Uterus (tissue), 3 donors: ENCODE measurements at regions not wholly inside any gene's neighbourhood (a gene's known extent, or its start where the extent isn't known, plus 50 kb on each side); places are given as distances from the start of the nearest gene placed in this dataset.
"Not testable (repeated sequence)": the region's sequence is repeated elsewhere in the genome, so short reads cannot be mapped to it uniquely, and the experiment has no call there.

Experiments used
- DNase-seq, 2 donors: peaks; one replicate each; pipeline ENCODE4 v3.0.0-alpha.2; 2019 to 2020
- H3K27ac ChIP-seq, 2 donors: fragments of 200-600 bp; sonication (generic); 1 replicate in 1 of 2; 2 replicates in 1 of 2; pipeline ENCODE4 v1.5.1; 2016 to 2018
- H3K27me3 ChIP-seq, 2 donors: fragments of 200-600 bp; sonication (generic); one replicate each; pipeline ENCODE4 v1.5.1; 2018 to 2019; ENCODE audit warnings: control low read depth in 1 of 2
- H3K36me3 ChIP-seq, 2 donors: fragments of 200-600 bp; sonication (generic); one replicate each; pipeline ENCODE4 v1.5.1; 2019; ENCODE audit warnings: control low read depth in 1 of 2
- H3K4me1 ChIP-seq, 2 donors: fragments of 200-600 bp; sonication (generic); one replicate each; pipeline ENCODE4 v1.5.1; 2018 to 2019; ENCODE audit warnings: control low read depth in 1 of 2
- H3K4me3 ChIP-seq, 2 donors: fragments of 200-600 bp; sonication (generic); 1 replicate in 1 of 2; 2 replicates in 1 of 2; pipeline ENCODE4 v1.5.1; 2018 to 2019; ENCODE audit warnings: mild to moderate bottlenecking in 1 of 2
- H3K9me3 ChIP-seq, 2 donors: fragments of 200-600 bp; sonication (generic); one replicate each; pipeline ENCODE4 v1.5.1; 2019; ENCODE audit warnings: control low read depth in 1 of 2
- POLR2A ChIP-seq, 2 donors: fragments of 450-650 bp; IDR thresholded peaks; one replicate each; pipeline ENCODE4 v1.6.1; 2016; ENCODE audit warnings: antibody characterized with exemption in 2 of 2, mild to moderate bottlenecking in 1 of 2, moderate library complexity in 1 of 2
- intact Hi-C: fragments of 100-400 bp; cut with DNase I; formaldehyde crosslinking; loops from one replicate; pipeline ENCODE4 v1.15.1; 2023; ENCODE audit warnings: low total_unique reads
- TF ChIP-seq, protein P1 (sequence below), 4 experiments: fragments of 200-600 bp in 2 of 4; fragments of 450-650 bp in 2 of 4; sonication (generic) in 2 of 4; IDR thresholded peaks; one replicate each; pipeline ENCODE4 v1.5.1; 2016 to 2019; ENCODE audit warnings: antibody characterized with exemption in 4 of 4, mild to moderate bottlenecking in 2 of 4, moderate library complexity in 1 of 4
- donor health status: DM: yes; HTN: yes; CAD: no.

DNA sequence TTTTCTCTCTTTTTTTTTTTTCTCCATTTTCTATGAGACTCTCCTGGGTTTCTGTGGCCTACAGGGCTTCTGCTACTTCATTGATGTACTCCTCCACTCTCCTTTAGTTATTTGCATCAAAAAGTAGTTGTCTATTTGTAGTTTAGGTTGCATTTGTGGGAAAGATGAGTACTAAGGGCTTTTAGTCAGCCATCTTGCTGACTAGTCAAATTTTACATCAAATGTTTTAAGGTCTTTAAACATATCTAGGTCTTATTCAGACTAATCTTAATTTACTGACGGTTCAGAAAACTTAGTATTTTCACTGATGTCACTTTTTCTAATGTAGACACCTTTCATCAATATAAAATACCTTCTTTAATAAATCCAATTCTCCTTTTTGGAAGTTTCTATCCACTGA lies 871.0 kb downstream of the PLOD2 start:
- no peak overlapping the region for H3K4me3 ChIP-seq
- no peak overlapping the region for H3K27ac ChIP-seq
- H3K4me1 ChIP-seq = no peaks in the 10 kb centered on the region
- H3K36me3 ChIP-seq = no peaks in the 10 kb centered on the region
- intact Hi-C loops = no loop called here
- no peaks in the 10 kb centered on the region for H3K9me3 ChIP-seq
- no peak for DNase-seq
- TF ChIP-seq, protein P1, sequence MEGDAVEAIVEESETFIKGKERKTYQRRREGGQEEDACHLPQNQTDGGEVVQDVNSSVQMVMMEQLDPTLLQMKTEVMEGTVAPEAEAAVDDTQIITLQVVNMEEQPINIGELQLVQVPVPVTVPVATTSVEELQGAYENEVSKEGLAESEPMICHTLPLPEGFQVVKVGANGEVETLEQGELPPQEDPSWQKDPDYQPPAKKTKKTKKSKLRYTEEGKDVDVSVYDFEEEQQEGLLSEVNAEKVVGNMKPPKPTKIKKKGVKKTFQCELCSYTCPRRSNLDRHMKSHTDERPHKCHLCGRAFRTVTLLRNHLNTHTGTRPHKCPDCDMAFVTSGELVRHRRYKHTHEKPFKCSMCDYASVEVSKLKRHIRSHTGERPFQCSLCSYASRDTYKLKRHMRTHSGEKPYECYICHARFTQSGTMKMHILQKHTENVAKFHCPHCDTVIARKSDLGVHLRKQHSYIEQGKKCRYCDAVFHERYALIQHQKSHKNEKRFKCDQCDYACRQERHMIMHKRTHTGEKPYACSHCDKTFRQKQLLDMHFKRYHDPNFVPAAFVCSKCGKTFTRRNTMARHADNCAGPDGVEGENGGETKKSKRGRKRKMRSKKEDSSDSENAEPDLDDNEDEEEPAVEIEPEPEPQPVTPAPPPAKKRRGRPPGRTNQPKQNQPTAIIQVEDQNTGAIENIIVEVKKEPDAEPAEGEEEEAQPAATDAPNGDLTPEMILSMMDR (IDR thresholded peaks at IDR 0.05) = no peak
- no peak for TF ChIP-seq POLR2A (IDR thresholded peaks at IDR 0.05)
- H3K27me3 ChIP-seq = no peaks in the 10 kb centered on the region

DNA sequence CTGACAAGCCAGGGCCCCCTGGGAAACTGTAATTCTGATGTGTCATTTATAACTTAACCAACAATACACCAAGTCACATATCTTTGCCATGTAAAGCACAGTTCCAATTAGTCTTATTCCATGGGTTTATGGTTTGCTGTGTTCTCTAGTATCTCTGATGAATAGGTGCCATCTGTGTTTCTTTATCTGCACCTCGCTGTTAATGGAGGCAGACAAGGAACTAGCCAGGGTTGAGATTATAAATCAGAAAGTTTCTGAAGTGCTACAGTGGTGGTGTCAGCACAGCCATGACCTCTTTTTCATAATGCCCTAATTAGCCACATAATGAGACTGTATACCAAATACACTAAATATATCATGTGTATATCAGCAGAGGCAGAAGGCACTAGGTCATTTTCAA lies 866.4 kb downstream of the PLOD2 start:
- Histone ChIP-seq H3K27me3 (no peaks in the 10 kb centered on the region), H3K4me3 (no peak overlapping the region), H3K36me3 (no peaks in the 10 kb centered on the region), H3K4me1 (no peaks in the 10 kb centered on the region), H3K27ac (no peak overlapping the region), H3K9me3 (no peaks in the 10 kb centered on the region)
- intact Hi-C loops = no loop called here
- no peak for DNase-seq
- TF ChIP-seq POLR2A (IDR thresholded peaks at IDR 0.05) = no peak
- TF ChIP-seq, protein P1 (IDR thresholded peaks at IDR 0.05) = no peak

DNA sequence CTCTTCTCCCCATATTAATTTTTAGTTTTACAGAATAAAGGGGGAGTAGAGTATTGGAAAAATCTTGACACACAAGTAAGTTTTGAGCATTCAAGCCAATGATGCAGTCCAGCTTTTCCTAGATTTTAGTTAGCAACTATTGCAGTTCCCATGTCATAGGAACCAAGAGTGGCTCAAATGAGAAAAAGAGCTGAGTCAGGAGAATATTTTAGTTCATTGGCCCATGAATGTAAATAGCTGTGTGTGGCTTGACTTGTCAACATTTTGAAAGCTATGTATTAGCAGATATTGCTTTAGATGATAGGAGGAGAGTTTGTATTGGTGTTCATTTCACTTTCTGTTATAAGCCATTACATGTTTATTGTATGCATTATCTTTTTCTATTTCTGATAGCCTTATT lies 853.7 kb downstream of the PLOD2 start:
- no peaks in the 10 kb centered on the region for H3K9me3 ChIP-seq
- intact Hi-C loops = no loop called here
- no peak overlapping the region for H3K4me3 ChIP-seq
- H3K4me1 ChIP-seq = no peaks in the 10 kb centered on the region
- no peaks in the 10 kb centered on the region for H3K36me3 ChIP-seq
- no peaks in the 10 kb centered on the region for H3K27me3 ChIP-seq
- no peak for TF ChIP-seq POLR2A (IDR thresholded peaks at IDR 0.05)
- TF ChIP-seq, protein P1 (IDR thresholded peaks at IDR 0.05) = no peak
- no peak for DNase-seq
- no peak overlapping the region for H3K27ac ChIP-seq

DNA sequence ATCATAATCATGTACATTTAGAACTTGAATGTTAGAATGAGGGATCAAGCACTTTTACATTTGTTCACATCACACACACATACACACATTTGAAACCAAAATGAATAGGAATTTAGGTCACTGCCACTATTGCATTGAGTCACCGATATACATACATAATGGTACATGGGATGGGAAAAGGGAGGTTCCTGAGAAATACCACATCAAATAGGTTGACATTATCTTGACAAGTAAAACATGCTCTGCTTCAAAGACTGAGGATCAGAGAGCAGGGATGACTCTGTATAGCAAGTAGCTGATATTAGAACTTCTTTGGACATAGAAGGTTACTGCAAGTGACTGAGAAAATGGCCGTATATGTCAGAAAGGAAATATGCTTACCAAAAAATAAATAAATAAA lies 847.2 kb downstream of the PLOD2 start:
- H3K4me1 ChIP-seq = no peaks in the 10 kb centered on the region
- H3K9me3 ChIP-seq = no peaks in the 10 kb centered on the region
- H3K27me3 ChIP-seq = no peaks in the 10 kb centered on the region
- H3K36me3 ChIP-seq = no peaks in the 10 kb centered on the region
- intact Hi-C loops = no loop called here
- H3K4me3 ChIP-seq = no peak overlapping the region
- DNase-seq = no peak
- H3K27ac ChIP-seq = no peak overlapping the region
- TF ChIP-seq, protein P1 (IDR thresholded peaks at IDR 0.05) = no peak
- no peak for TF ChIP-seq POLR2A (IDR thresholded peaks at IDR 0.05)

DNA sequence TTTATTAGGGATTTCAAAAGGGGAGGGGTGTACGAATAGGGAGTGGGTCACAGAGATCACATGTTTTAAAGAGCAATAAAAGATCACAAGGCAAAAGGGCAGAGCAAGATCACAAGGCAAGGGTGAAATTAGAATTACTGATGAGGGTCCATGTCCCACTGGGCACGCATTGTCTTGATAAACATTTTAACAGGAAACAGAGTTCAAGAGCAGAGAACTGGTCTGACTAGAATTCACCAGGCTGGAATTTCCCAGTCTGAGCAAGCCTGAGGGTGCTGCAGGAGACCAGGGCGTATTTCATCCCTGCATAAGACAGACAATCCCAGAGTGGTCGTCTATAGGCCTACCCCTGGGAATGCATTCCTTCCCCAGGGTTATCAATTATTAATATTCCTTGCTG lies 844.7 kb downstream of the PLOD2 start:
- H3K27ac ChIP-seq, H3K4me3 ChIP-seq, intact Hi-C loops, H3K4me1 ChIP-seq, DNase-seq, H3K9me3 ChIP-seq, H3K27me3 ChIP-seq, H3K36me3 ChIP-seq: not testable (repeated sequence)

DNA sequence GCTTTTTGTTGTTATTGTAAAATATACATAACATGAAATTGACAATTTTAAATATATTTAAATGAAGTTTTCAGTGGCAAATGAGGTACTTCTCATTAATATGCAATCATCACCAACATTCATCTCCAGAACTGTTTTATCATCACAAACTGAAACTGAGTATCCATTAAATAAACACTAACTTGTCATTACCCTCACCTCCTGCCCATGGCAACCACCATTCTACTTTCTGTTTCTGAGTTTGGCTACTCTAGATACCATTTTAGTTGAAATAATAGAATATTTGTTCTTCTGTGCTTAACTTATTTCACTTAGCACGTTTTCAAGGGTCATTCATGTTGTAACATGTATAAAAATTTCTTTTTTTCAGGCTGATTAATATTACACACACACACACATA lies 834.3 kb downstream of the PLOD2 start:
- no peaks in the 10 kb centered on the region for H3K4me1 ChIP-seq
- intact Hi-C loops = no loop called here
- no peak overlapping the region for H3K4me3 ChIP-seq
- TF ChIP-seq, protein P1 (IDR thresholded peaks at IDR 0.05) = no peak
- TF ChIP-seq POLR2A (IDR thresholded peaks at IDR 0.05) = no peak
- H3K9me3 ChIP-seq = no peaks in the 10 kb centered on the region
- H3K27ac ChIP-seq = no peak overlapping the region
- H3K36me3 ChIP-seq = no peaks in the 10 kb centered on the region
- no peak for DNase-seq
- H3K27me3 ChIP-seq = no peaks in the 10 kb centered on the region

DNA sequence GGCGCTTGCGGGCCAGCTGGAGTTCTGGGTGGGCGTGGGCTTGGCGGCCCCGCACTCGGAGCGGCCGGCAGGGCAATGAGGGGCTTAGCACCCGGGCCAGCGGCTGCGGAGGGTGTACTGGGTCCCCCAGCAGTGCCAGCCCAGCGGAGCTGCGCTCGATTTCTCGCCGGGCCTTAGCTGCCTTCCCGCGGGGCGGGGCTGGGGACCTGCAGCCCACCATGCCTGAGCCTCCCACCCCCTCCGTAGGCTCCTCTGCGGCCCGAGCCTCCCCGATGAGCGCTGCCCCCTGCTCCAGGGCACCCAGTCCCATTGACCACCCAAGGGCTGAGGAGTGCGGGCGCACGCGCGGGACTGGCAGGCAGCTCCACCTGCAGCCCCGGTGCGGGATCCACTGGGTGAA lies 827.6 kb downstream of the PLOD2 start:
- H3K9me3 ChIP-seq, H3K4me3 ChIP-seq, DNase-seq, H3K27ac ChIP-seq, intact Hi-C loops, H3K4me1 ChIP-seq, H3K27me3 ChIP-seq, H3K36me3 ChIP-seq: not testable (repeated sequence)
